Loucy (cell line): ENCODE measurements at regions not wholly inside any gene's neighbourhood (a gene's known extent, or its start where the extent isn't known, plus 50 kb on each side); places are given as distances from the start of the nearest gene placed in this dataset.

ENCODE experiments used
- EZH2phosphoT487 ChIP-seq: fragments of 200-600 bp; IDR thresholded peaks from 2 replicates; pipeline ENCODE4 v1.6.1; 2018; ENCODE audit warnings: antibody characterized with exemption, mild to moderate bottlenecking, moderate library complexity, borderline replicate concordance
- TF ChIP-seq, protein P1 (sequence below): fragments of 200-600 bp; sonication (generic); conservative IDR thresholded peaks from 2 replicates; pipeline ENCODE4 v1.5.1; 2014; ENCODE audit warnings: mild to moderate bottlenecking, antibody characterized with exemption, low read length

DNA sequence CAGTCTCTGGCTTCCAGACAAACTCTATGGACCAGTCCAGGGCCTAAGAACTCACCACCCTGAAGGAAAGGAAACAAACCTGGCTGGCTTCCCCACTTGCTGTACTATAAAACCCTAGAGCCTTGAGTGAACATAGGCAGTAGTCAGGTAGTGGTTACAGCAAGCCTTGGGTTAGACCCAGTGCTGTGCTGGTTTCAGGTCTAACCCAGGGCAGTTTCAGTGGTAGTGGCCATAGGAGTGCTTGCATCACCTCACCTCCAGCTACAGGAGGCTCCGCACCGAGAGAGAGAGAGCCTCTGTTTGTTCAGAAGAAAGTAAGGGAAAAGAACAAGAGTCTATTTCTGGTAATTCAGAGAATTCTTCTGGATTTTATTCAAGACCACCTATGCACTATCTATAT, 714.1 kb upstream of the CDH10 start:
- TF ChIP-seq, protein P1, sequence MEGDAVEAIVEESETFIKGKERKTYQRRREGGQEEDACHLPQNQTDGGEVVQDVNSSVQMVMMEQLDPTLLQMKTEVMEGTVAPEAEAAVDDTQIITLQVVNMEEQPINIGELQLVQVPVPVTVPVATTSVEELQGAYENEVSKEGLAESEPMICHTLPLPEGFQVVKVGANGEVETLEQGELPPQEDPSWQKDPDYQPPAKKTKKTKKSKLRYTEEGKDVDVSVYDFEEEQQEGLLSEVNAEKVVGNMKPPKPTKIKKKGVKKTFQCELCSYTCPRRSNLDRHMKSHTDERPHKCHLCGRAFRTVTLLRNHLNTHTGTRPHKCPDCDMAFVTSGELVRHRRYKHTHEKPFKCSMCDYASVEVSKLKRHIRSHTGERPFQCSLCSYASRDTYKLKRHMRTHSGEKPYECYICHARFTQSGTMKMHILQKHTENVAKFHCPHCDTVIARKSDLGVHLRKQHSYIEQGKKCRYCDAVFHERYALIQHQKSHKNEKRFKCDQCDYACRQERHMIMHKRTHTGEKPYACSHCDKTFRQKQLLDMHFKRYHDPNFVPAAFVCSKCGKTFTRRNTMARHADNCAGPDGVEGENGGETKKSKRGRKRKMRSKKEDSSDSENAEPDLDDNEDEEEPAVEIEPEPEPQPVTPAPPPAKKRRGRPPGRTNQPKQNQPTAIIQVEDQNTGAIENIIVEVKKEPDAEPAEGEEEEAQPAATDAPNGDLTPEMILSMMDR = no peak
- TF ChIP-seq EZH2phosphoT487 = no peak
